22Rv1 (cell line): ENCODE measurements at regions not wholly inside any gene's neighbourhood (a gene's known extent, or its start where the extent isn't known, plus 50 kb on each side); places are given as distances from the start of the nearest gene placed in this dataset.

ENCODE experiments used
- ZFX ChIP-seq: fragments of 450-650 bp; IDR thresholded peaks from 2 replicates; pipeline ENCODE4 v1.6.1; 2017; ENCODE audit warnings: antibody characterized with exemption, borderline replicate concordance
- TF ChIP-seq, protein P1 (sequence below): fragments of 450-650 bp; IDR thresholded peaks from 2 replicates; pipeline ENCODE4 v1.5.1; 2017; ENCODE audit warnings: mild to moderate bottlenecking

DNA sequence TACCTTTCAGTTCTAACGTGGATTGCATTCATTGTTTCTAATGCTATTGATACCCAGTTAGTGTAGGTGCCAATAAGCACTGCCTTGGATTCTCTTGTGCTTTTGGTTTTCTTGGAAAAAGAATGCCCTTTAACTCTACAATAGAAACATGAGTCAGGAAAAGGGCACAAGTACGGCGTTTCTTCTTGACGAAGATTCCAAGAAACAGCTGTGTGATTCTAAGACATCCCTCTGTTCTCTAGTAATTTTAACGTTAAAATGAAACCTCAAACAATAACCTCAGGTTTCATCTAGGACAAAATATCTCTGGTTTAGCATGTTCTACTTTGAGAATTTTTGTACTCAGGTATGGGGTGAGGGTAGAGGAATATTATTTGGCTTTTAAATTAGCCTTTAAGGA is 540.5 kb upstream of the ATP11B start:
- TF ChIP-seq, protein P1, sequence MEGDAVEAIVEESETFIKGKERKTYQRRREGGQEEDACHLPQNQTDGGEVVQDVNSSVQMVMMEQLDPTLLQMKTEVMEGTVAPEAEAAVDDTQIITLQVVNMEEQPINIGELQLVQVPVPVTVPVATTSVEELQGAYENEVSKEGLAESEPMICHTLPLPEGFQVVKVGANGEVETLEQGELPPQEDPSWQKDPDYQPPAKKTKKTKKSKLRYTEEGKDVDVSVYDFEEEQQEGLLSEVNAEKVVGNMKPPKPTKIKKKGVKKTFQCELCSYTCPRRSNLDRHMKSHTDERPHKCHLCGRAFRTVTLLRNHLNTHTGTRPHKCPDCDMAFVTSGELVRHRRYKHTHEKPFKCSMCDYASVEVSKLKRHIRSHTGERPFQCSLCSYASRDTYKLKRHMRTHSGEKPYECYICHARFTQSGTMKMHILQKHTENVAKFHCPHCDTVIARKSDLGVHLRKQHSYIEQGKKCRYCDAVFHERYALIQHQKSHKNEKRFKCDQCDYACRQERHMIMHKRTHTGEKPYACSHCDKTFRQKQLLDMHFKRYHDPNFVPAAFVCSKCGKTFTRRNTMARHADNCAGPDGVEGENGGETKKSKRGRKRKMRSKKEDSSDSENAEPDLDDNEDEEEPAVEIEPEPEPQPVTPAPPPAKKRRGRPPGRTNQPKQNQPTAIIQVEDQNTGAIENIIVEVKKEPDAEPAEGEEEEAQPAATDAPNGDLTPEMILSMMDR, result no peak
- no peak for TF ChIP-seq ZFX
